ENCODE measurements at regions not wholly inside any gene's neighbourhood (a gene's known extent, or its start where the extent isn't known, plus 50 kb on each side); places are given as distances from the start of the nearest gene placed in this dataset.

- Histone ChIP-seq H3K27me3 (ENCODE audit: low read length) (no peaks in the 10 kb centered on the region; the same call in 1 of the 2 replicates), H2AFZ (ENCODE audit: low read length) (no peak overlapping the region), H3K27ac (ENCODE audit: low read length) (no peak overlapping the region), H3K79me2 (ENCODE audit: low read length) (no peaks in the 10 kb centered on the region), H3K4me1 (ENCODE audit: low read length) (no peaks in the 10 kb centered on the region), H4K20me1 (ENCODE audit: insufficient read depth, low read depth, low read length) (no peaks in the 10 kb centered on the region), H3K36me3 (ENCODE audit: insufficient read depth, low read length) (no peaks in the 10 kb centered on the region), H3K9ac (ENCODE audit: low read length) (no peak overlapping the region), H3K9me2 (replicated peaks; ENCODE audit: insufficient read depth, low read length) (no peaks in the 10 kb centered on the region; the same call in 1 of the 2 replicates), H3K4me3 (ENCODE audit: low read length) (no peak overlapping the region), H3K9me3 (ENCODE audit: low read length) (no peaks in the 10 kb centered on the region), H3K4me2 (ENCODE audit: low read depth, low read length, poor library complexity, severe bottlenecking) (no peak overlapping the region)
- no peak for DNase-seq
These were observed 546.4 kb upstream of the SALL1 start for GRCh38 chr16:51697454-51697853.

- no peak overlapping the region for H3K4me2 ChIP-seq (ENCODE audit: low read depth, low read length, poor library complexity, severe bottlenecking)
- H4K20me1 ChIP-seq (ENCODE audit: insufficient read depth, low read depth, low read length): no peaks in the 10 kb centered on the region
- no peak overlapping the region for H2AFZ ChIP-seq (ENCODE audit: low read length)
- DNase-seq: no peak
- H3K9me3 ChIP-seq (ENCODE audit: low read length): no peaks in the 10 kb centered on the region
- no peaks in the 10 kb centered on the region for H3K4me1 ChIP-seq (ENCODE audit: low read length)
- no peaks in the 10 kb centered on the region; the same call in 1 of the 2 replicates for H3K9me2 ChIP-seq (replicated peaks; ENCODE audit: insufficient read depth, low read length)
- H3K27me3 ChIP-seq (ENCODE audit: low read length): no peaks in the 10 kb centered on the region; the same call in 1 of the 2 replicates
- no peaks in the 10 kb centered on the region for H3K36me3 ChIP-seq (ENCODE audit: insufficient read depth, low read length)
- no peak overlapping the region for H3K4me3 ChIP-seq (ENCODE audit: low read length)
- H3K79me2 ChIP-seq (ENCODE audit: low read length): no peaks in the 10 kb centered on the region
- H3K27ac ChIP-seq (ENCODE audit: low read length): no peak overlapping the region
- H3K9ac ChIP-seq (ENCODE audit: low read length): no peak overlapping the region
These were observed 545.3 kb upstream of the SALL1 start for GRCh38 chr16:51696376-51696775.

- H3K4me1 ChIP-seq (ENCODE audit: low read length): no peaks in the 10 kb centered on the region
- no peaks in the 10 kb centered on the region for H4K20me1 ChIP-seq (ENCODE audit: insufficient read depth, low read depth, low read length)
- H3K9ac ChIP-seq (ENCODE audit: low read length): no peak overlapping the region
- H3K27ac ChIP-seq (ENCODE audit: low read length): no peak overlapping the region
- H3K9me2 ChIP-seq (replicated peaks; ENCODE audit: insufficient read depth, low read length): no peaks in the 10 kb centered on the region
- H2AFZ ChIP-seq (ENCODE audit: low read length): no peak overlapping the region
- H3K4me3 ChIP-seq (ENCODE audit: low read length): no peak overlapping the region
- DNase-seq: no peak
- H3K9me3 ChIP-seq (ENCODE audit: low read length): no peaks in the 10 kb centered on the region
- no peaks in the 10 kb centered on the region for H3K36me3 ChIP-seq (ENCODE audit: insufficient read depth, low read length)
- H3K27me3 ChIP-seq (ENCODE audit: low read length): no peaks in the 10 kb centered on the region; the same call in 1 of the 2 replicates
- no peaks in the 10 kb centered on the region for H3K79me2 ChIP-seq (ENCODE audit: low read length)
- H3K4me2 ChIP-seq (ENCODE audit: low read depth, low read length, poor library complexity, severe bottlenecking): no peak overlapping the region
These were observed 540.0 kb upstream of the SALL1 start for GRCh38 chr16:51691109-51691508.

- no peak overlapping the region for H3K4me2 ChIP-seq (ENCODE audit: low read depth, low read length, poor library complexity, severe bottlenecking)
- no peaks in the 10 kb centered on the region for H3K27me3 ChIP-seq (ENCODE audit: low read length)
- DNase-seq: no peak
- no peaks in the 10 kb centered on the region for H4K20me1 ChIP-seq (ENCODE audit: insufficient read depth, low read depth, low read length)
- H3K4me1 ChIP-seq (ENCODE audit: low read length): no peaks in the 10 kb centered on the region
- H3K27ac ChIP-seq (ENCODE audit: low read length): no peak overlapping the region
- H3K79me2 ChIP-seq (ENCODE audit: low read length): no peaks in the 10 kb centered on the region
- no peaks in the 10 kb centered on the region for H3K36me3 ChIP-seq (ENCODE audit: insufficient read depth, low read length)
- H3K9me3 ChIP-seq (ENCODE audit: low read length): no peaks in the 10 kb centered on the region; the same call in 1 of the 2 replicates
- H3K9me2 ChIP-seq (replicated peaks; ENCODE audit: insufficient read depth, low read length): no peaks in the 10 kb centered on the region
- no peak overlapping the region for H3K9ac ChIP-seq (ENCODE audit: low read length)
- H2AFZ ChIP-seq (ENCODE audit: low read length): no peak overlapping the region
- H3K4me3 ChIP-seq (ENCODE audit: low read length): no peak overlapping the region
These were observed 534.4 kb upstream of the SALL1 start for GRCh38 chr16:51685498-51685897.

- Histone ChIP-seq H3K9me3 (ENCODE audit: low read length) (no peaks in the 10 kb centered on the region; the same call in 1 of the 2 replicates), H3K4me1 (ENCODE audit: low read length) (no peaks in the 10 kb centered on the region)
- DNase-seq: no peak
These were observed 532.8 kb upstream of the SALL1 start for GRCh38 chr16:51683882-51684281.

DNA sequence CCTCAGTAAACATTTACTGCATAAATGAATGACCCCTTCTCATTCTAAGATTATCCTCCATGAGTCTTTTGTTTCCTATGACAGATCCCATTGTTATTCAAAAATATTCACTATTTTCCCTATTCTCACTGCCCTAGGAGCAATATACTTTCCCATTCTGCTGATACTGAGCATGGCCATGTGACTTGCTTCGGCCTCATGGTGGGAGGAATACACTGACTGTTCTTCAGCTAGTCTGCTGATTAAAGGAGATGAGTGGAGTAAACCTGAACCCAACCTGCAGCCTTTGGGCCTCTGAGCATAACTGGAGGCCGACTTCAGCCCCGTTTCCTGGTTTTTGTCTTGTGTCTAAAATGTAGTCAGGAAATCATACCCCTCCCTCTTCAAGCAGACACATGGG, 531.8 kb upstream of the SALL1 start:
- no peaks in the 10 kb centered on the region for H3K36me3 ChIP-seq (ENCODE audit: insufficient read depth, low read length)
- H4K20me1 ChIP-seq (ENCODE audit: insufficient read depth, low read depth, low read length): no peaks in the 10 kb centered on the region
- H3K9me3 ChIP-seq (ENCODE audit: low read length): no peaks in the 10 kb centered on the region; the same call in 1 of the 2 replicates
- no peaks in the 10 kb centered on the region for H3K4me1 ChIP-seq (ENCODE audit: low read length)
- no peaks in the 10 kb centered on the region for H3K27me3 ChIP-seq (ENCODE audit: low read length)
- no peak overlapping the region for H3K4me3 ChIP-seq (ENCODE audit: low read length)
- no peaks in the 10 kb centered on the region for H3K79me2 ChIP-seq (ENCODE audit: low read length)
- H3K27ac ChIP-seq (ENCODE audit: low read length): no peak overlapping the region
- H3K9me2 ChIP-seq (replicated peaks; ENCODE audit: insufficient read depth, low read length): no peaks in the 10 kb centered on the region
- no peak overlapping the region for H2AFZ ChIP-seq (ENCODE audit: low read length)
- H3K4me2 ChIP-seq (ENCODE audit: low read depth, low read length, poor library complexity, severe bottlenecking): no peak overlapping the region
- DNase-seq: no peak
- H3K9ac ChIP-seq (ENCODE audit: low read length): no peak overlapping the region

More at GRCh38 chr16:51683882-51684281, 532.8 kb upstream of the SALL1 start:
- Histone ChIP-seq H3K79me2 (ENCODE audit: low read length) (no peaks in the 10 kb centered on the region), H4K20me1 (ENCODE audit: insufficient read depth, low read depth, low read length) (no peaks in the 10 kb centered on the region), H3K4me2 (ENCODE audit: low read depth, low read length, poor library complexity, severe bottlenecking) (no peak overlapping the region), H3K4me3 (ENCODE audit: low read length) (no peak overlapping the region), H3K27ac (ENCODE audit: low read length) (no peak overlapping the region), H3K36me3 (ENCODE audit: insufficient read depth, low read length) (no peaks in the 10 kb centered on the region), H3K27me3 (ENCODE audit: low read length) (no peaks in the 10 kb centered on the region), H2AFZ (ENCODE audit: low read length) (no peak overlapping the region), H3K9ac (ENCODE audit: low read length) (no peak overlapping the region), H3K9me2 (replicated peaks; ENCODE audit: insufficient read depth, low read length) (no peaks in the 10 kb centered on the region)

- Histone ChIP-seq H3K27ac (ENCODE audit: low read length) (no peak overlapping the region), H3K79me2 (ENCODE audit: low read length) (no peaks in the 10 kb centered on the region), H3K4me1 (ENCODE audit: low read length) (no peaks in the 10 kb centered on the region), H3K36me3 (ENCODE audit: insufficient read depth, low read length) (no peaks in the 10 kb centered on the region), H3K9me2 (replicated peaks; ENCODE audit: insufficient read depth, low read length) (no peaks in the 10 kb centered on the region), H3K4me3 (ENCODE audit: low read length) (no peak overlapping the region), H3K9ac (ENCODE audit: low read length) (no peak overlapping the region), H3K9me3 (ENCODE audit: low read length) (no peaks in the 10 kb centered on the region), H3K4me2 (ENCODE audit: low read depth, low read length, poor library complexity, severe bottlenecking) (no peak overlapping the region), H2AFZ (ENCODE audit: low read length) (no peak overlapping the region), H3K27me3 (ENCODE audit: low read length) (no peaks in the 10 kb centered on the region), H4K20me1 (ENCODE audit: insufficient read depth, low read depth, low read length) (no peaks in the 10 kb centered on the region)
- no peak for DNase-seq
These were observed 523.5 kb upstream of the SALL1 start for GRCh38 chr16:51674615-51675014.

DNA sequence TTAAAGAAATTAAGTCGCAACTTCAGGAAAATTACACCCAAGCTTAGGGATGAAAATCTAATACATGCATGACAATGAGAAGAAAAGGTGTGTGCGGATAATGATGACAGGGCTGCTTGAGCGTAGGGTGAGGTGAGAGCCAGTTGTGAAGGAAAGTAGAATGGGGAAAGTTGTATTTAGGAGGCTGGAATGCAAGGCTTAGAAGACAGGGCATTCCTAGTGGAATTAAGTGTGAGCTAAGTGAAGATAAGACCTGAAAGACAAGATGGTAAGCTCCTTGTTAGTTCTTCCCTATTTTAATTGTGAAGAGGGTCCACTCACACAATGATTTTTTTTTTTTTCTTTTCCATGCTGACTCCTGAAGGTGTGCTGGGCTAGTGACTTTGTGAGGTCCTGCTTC, 519.5 kb upstream of the SALL1 start:
- Histone ChIP-seq H3K9me3 (ENCODE audit: low read length) (no peaks in the 10 kb centered on the region), H3K79me2 (ENCODE audit: low read length) (no peaks in the 10 kb centered on the region)

DNA sequence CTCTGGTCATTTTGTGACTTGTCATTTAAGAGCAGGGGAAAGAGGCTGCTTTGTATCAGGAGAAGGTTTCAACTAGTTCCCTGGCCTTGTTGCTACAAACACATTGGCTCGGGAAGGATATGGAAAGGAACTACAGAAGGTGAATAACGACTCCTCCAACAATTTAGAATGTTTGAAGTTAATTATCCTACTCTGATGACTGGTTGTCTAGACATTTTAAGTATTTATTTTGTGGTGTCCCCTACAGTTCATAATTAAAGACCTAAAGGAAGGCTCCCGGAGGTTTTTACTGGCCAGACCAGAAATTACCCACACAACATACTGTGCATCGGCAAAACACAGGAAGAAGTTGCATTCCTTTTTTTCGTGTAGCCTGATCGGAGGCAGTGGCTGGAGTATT, 515.8 kb upstream of the SALL1 start:
- H3K79me2 ChIP-seq (ENCODE audit: low read length): no peaks in the 10 kb centered on the region
- DNase-seq: no peak
- H3K27ac ChIP-seq (ENCODE audit: low read length): no peak overlapping the region
- no peaks in the 10 kb centered on the region for H3K36me3 ChIP-seq (ENCODE audit: insufficient read depth, low read length)
- H3K27me3 ChIP-seq (ENCODE audit: low read length): no peaks in the 10 kb centered on the region
- H3K9me2 ChIP-seq (replicated peaks; ENCODE audit: insufficient read depth, low read length): no peaks in the 10 kb centered on the region
- no peak overlapping the region for H3K4me2 ChIP-seq (ENCODE audit: low read depth, low read length, poor library complexity, severe bottlenecking)
- no peaks in the 10 kb centered on the region for H3K9me3 ChIP-seq (ENCODE audit: low read length)
- H3K4me3 ChIP-seq (ENCODE audit: low read length): no peak overlapping the region
- H2AFZ ChIP-seq (ENCODE audit: low read length): no peak overlapping the region
- no peaks in the 10 kb centered on the region for H3K4me1 ChIP-seq (ENCODE audit: low read length)
- H3K9ac ChIP-seq (ENCODE audit: low read length): no peak overlapping the region
- no peaks in the 10 kb centered on the region for H4K20me1 ChIP-seq (ENCODE audit: insufficient read depth, low read depth, low read length)

More for the DNA sequence above, 519.5 kb upstream of the SALL1 start:
- no peak overlapping the region for H3K27ac ChIP-seq (ENCODE audit: low read length)
- H3K36me3 ChIP-seq (ENCODE audit: insufficient read depth, low read length): no peaks in the 10 kb centered on the region
- no peaks in the 10 kb centered on the region for H3K27me3 ChIP-seq (ENCODE audit: low read length)
- no peak overlapping the region for H3K4me2 ChIP-seq (ENCODE audit: low read depth, low read length, poor library complexity, severe bottlenecking)
- no peak for DNase-seq
- no peaks in the 10 kb centered on the region for H3K9me2 ChIP-seq (replicated peaks; ENCODE audit: insufficient read depth, low read length)
- no peak overlapping the region for H3K9ac ChIP-seq (ENCODE audit: low read length)
- H3K4me3 ChIP-seq (ENCODE audit: low read length): no peak overlapping the region
- no peaks in the 10 kb centered on the region for H4K20me1 ChIP-seq (ENCODE audit: insufficient read depth, low read depth, low read length)
- H2AFZ ChIP-seq (ENCODE audit: low read length): no peak overlapping the region
- H3K4me1 ChIP-seq (ENCODE audit: low read length): no peaks in the 10 kb centered on the region

All from Karpas-422 (cell line).